Natural killer cell treated with Interleukin-12 subunit alpha and Interleukin-12 subunit beta and Interleukin-15 and Interleukin-18, amount 100 ng/mL, for 72 hours (primary cell): ENCODE measurements at regions not wholly inside any gene's neighbourhood (a gene's known extent, or its start where the extent isn't known, plus 50 kb on each side); places are given as distances from the start of the nearest gene placed in this dataset.
A peak's percentile ranks its signal among the peaks of the same experiment; 100 is the strongest.
"Not testable (repeated sequence)": the region's sequence is repeated elsewhere in the genome, so short reads cannot be mapped to it uniquely, and the experiment has no call there.

Experiments
- ATAC-seq, 2 donors: fragments of 150-1000 bp; cut with Tn5 transposase in 1 of 2; sonication (Bioruptor Pico), chemical (Tn5 transposase) in 1 of 2; 2 replicates each; pipeline ENCODE4 v1.10.0; 2021
- DNase-seq: peaks from one replicate; pipeline ENCODE4 v3.0.0; 2022; ENCODE audit warnings: low spot score
- H3K27ac Mint-ChIP-seq, 2 donors: 1 replicate in 1 of 2; 2 replicates in 1 of 2; pipeline ENCODE4 v1.8.0; 2022; ENCODE audit warnings: mixed read lengths in 2 of 2, mild to moderate bottlenecking in 1 of 2, moderate library complexity in 1 of 2
- H3K27me3 Mint-ChIP-seq, 2 donors: 1 replicate in 1 of 2; 2 replicates in 1 of 2; pipeline ENCODE4 v1.8.0; 2022; ENCODE audit warnings: mixed read lengths in 2 of 2
- H3K36me3 Mint-ChIP-seq: one replicate; pipeline ENCODE4 v1.8.0; 2022; ENCODE audit warnings: mixed read lengths
- H3K4me1 Mint-ChIP-seq, 2 donors: 1 replicate in 1 of 2; 2 replicates in 1 of 2; pipeline ENCODE4 v1.8.0; 2022; ENCODE audit warnings: low read depth in 2 of 2, mixed read lengths in 2 of 2, mild to moderate bottlenecking in 1 of 2
- H3K4me3 Mint-ChIP-seq: one replicate; pipeline ENCODE4 v1.8.0; 2022; ENCODE audit warnings: mixed read lengths
- H3K9me3 Mint-ChIP-seq: 2 replicates; pipeline ENCODE4 v1.8.0; 2022; ENCODE audit warnings: mixed read lengths

DNA sequence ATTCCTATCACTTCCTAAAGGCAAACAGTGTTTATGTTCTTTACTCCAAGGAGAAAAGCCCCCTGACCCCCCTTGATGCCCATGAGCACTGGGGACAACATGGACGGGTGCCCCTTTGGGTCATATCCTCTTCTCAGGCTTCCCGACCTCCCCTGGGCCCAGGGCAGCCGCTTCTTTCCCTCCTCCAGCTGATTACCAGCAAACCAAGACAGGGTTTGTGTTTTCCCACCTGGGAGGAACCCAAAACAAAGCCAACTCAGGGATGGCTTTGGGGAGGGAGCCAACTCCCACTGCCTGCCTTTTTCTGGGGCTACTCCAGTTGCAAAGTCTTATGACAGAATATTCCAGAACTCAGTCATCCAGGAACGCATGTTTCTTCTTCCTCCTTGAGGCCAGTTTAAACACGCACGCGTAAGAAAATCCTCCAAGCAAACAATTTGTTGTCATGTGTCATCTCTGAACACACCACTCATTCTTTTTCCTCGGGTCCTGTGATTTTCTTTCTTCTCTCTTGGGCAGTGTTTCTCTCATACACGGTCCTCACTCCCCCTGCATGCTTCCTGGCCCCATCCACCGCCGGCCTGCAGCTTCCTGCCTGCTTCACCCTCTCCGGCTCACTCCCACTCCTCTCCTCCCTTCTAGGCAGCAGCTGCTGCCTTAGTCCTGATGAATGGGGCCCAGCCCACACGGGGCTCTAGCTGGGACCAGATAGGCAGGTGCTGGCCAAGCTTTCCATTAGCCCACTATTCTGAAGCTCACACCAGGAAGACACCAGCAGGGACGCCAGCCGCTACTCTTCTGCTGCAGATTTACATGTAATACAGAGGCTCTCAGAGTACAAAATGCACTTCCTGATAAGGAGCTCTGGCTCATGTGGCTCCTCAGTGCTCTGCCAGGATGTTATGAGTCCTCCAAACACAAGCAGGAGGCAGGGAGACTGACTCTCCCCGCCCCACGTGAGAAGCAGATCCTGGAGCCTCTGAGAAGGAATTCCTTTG, 116.7 kb upstream of the VOPP1 start:
- not testable (repeated sequence) for H3K4me3 Mint-ChIP-seq, H3K4me1 Mint-ChIP-seq, H3K36me3 Mint-ChIP-seq, H3K27me3 Mint-ChIP-seq, H3K27ac Mint-ChIP-seq, DNase-seq, H3K9me3 Mint-ChIP-seq
- ATAC-seq = peak in 1 of 2 donors; percentile 41

GRCh38 chr7:55688261-55688660, 116.0 kb upstream of the VOPP1 start:
- H3K27ac Mint-ChIP-seq = not testable (repeated sequence)

GRCh38 chr7:55687252-55687651, 115.0 kb upstream of the VOPP1 start:
- H3K4me1 Mint-ChIP-seq, DNase-seq, H3K27ac Mint-ChIP-seq, H3K9me3 Mint-ChIP-seq, H3K4me3 Mint-ChIP-seq, H3K36me3 Mint-ChIP-seq, H3K27me3 Mint-ChIP-seq, ATAC-seq: not testable (repeated sequence)

More at GRCh38 chr7:55688261-55688660, 116.0 kb upstream of the VOPP1 start:
- not testable (repeated sequence) for DNase-seq, ATAC-seq, H3K9me3 Mint-ChIP-seq, H3K27me3 Mint-ChIP-seq, H3K4me3 Mint-ChIP-seq, H3K4me1 Mint-ChIP-seq, H3K36me3 Mint-ChIP-seq

GRCh38 chr7:55686771-55687170, 114.5 kb upstream of the VOPP1 start:
- ATAC-seq, H3K4me3 Mint-ChIP-seq, H3K27ac Mint-ChIP-seq, H3K9me3 Mint-ChIP-seq, H3K36me3 Mint-ChIP-seq, DNase-seq, H3K4me1 Mint-ChIP-seq, H3K27me3 Mint-ChIP-seq: not testable (repeated sequence)

DNA sequence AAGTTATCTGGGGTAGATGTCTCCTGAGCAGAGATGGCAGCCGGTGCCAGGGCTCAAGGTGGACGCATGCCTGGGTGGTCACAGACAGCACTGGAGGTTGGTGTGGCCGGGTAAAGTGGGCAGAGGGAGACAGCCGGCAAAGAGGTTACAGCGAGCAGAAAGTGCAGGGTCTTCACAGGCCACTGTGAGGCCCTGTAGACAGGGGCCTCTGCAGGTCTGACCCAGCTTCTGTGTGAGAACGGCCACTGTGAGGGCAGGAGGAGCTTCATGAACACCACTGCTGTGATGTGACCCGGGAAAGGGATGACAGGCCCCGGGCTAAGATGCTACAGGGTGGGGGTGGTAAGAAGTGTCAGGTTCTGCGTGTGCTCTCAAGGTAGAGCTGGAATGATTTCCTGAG, 111.2 kb upstream of the VOPP1 start:
- DNase-seq, H3K36me3 Mint-ChIP-seq, H3K4me1 Mint-ChIP-seq, ATAC-seq, H3K4me3 Mint-ChIP-seq, H3K9me3 Mint-ChIP-seq, H3K27me3 Mint-ChIP-seq: not testable (repeated sequence)
- H3K27ac Mint-ChIP-seq = peak overlapping the region in 1 of 2 donors; percentile 36

- H3K36me3 Mint-ChIP-seq, H3K9me3 Mint-ChIP-seq, H3K4me3 Mint-ChIP-seq, H3K4me1 Mint-ChIP-seq, DNase-seq, H3K27ac Mint-ChIP-seq, ATAC-seq: not testable (repeated sequence)
- H3K27me3 Mint-ChIP-seq = peaks cover 0 to 17% of the 10 kb centered on the region in 2 donors
These were observed 103.3 kb upstream of the VOPP1 start for GRCh38 chr7:55675589-55675988.

DNA sequence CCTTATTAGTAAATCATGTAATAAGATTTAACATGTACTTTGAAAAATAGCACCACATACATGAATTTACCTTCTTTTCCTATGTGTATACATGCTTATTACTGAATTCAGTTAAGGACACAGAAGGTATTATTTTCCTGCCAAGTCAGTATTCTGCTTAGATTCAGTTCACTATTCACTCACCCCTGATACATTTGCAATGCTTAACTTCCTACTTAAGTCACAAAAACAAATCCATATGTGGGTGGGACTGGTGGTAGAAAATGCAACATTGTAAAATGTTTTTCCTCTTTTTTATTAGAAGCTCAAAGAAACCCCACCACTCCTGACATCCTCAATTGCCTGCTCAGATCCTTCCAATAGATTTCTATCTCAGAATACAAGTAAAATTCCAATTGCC, 101.2 kb upstream of the VOPP1 start:
- not testable (repeated sequence) for H3K27ac Mint-ChIP-seq, DNase-seq, H3K4me3 Mint-ChIP-seq, H3K36me3 Mint-ChIP-seq, ATAC-seq, H3K4me1 Mint-ChIP-seq, H3K9me3 Mint-ChIP-seq
- H3K27me3 Mint-ChIP-seq = peaks cover 0 to 22% of the 10 kb centered on the region in 2 donors

GRCh38 chr7:55672084-55672483, 99.8 kb upstream of the VOPP1 start:
- H3K4me1 Mint-ChIP-seq, ATAC-seq, H3K36me3 Mint-ChIP-seq, H3K4me3 Mint-ChIP-seq, H3K9me3 Mint-ChIP-seq, DNase-seq, H3K27ac Mint-ChIP-seq: not testable (repeated sequence)
- H3K27me3 Mint-ChIP-seq = peaks cover 0 to 33% of the 10 kb centered on the region in 2 donors

- peaks cover 0 to 5% of the 10 kb centered on the region in 2 donors for H3K4me1 Mint-ChIP-seq
- no peak overlapping the region for H3K4me3 Mint-ChIP-seq
- ATAC-seq (no peak), DNase-seq (no peak)
- no peak overlapping the region for H3K27ac Mint-ChIP-seq
- H3K9me3 Mint-ChIP-seq = no peaks in the 10 kb centered on the region
- H3K27me3 Mint-ChIP-seq = peaks cover 5 to 9% of the 10 kb centered on the region in 2 donors
- no peaks in the 10 kb centered on the region for H3K36me3 Mint-ChIP-seq
These were observed 85.4 kb upstream of the VOPP1 start for GRCh38 chr7:55657654-55658053.

- H3K36me3 Mint-ChIP-seq = no peaks in the 10 kb centered on the region
- H3K4me3 Mint-ChIP-seq = no peak overlapping the region
- H3K9me3 Mint-ChIP-seq = no peaks in the 10 kb centered on the region
These were observed 78.8 kb upstream of the VOPP1 start for GRCh38 chr7:55651057-55651456.

GRCh38 chr7:55649238-55649637, 76.9 kb upstream of the VOPP1 start:
- Mint-ChIP-seq H3K4me1 (peaks cover 0 to 3% of the 10 kb centered on the region in 2 donors), H3K9me3 (no peaks in the 10 kb centered on the region), H3K4me3 (no peak overlapping the region), H3K36me3 (no peaks in the 10 kb centered on the region), H3K27ac (no peak overlapping the region), H3K27me3 (peaks cover 12 to 16% of the 10 kb centered on the region in 2 donors)
- no peak for DNase-seq
- no peak for ATAC-seq

More at GRCh38 chr7:55651057-55651456, 78.8 kb upstream of the VOPP1 start:
- ATAC-seq (no peak), DNase-seq (no peak)
- Mint-ChIP-seq H3K27me3 (peaks cover 15 to 18% of the 10 kb centered on the region in 2 donors), H3K27ac (no peak overlapping the region), H3K4me1 (peaks cover 0 to 3% of the 10 kb centered on the region in 2 donors)

DNA sequence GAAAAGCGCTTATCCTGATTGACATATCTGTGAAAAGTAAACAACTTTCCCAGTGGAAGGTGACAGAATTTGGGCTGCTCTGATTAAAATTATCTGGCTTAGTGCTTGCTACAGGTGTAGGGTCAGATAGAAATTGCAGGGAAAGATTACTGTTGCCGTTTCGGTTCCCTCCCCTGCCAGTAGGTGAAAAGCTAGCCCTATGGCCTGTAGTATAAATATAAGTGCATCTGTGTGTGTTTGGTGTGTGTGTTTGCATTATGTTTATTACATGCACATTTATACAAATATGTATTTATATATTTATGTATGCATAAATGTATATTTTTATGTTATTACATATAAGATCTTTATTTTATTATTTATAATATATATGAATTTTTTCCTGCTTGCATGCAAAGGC, 72.3 kb upstream of the VOPP1 start:
- no peak overlapping the region for H3K4me3 Mint-ChIP-seq
- ATAC-seq (no peak), DNase-seq (no peak)
- no peaks in the 10 kb centered on the region for H3K9me3 Mint-ChIP-seq
- no peak overlapping the region for H3K27ac Mint-ChIP-seq
- no peaks in the 10 kb centered on the region for H3K36me3 Mint-ChIP-seq
- H3K27me3 Mint-ChIP-seq = peaks cover 1 to 6% of the 10 kb centered on the region in 2 donors
- H3K4me1 Mint-ChIP-seq = peaks cover 7 to 12% of the 10 kb centered on the region in 2 donors

GRCh38 chr7:55642266-55642665, 70.0 kb upstream of the VOPP1 start:
- H3K4me3 Mint-ChIP-seq = no peak overlapping the region
- H3K36me3 Mint-ChIP-seq = no peaks in the 10 kb centered on the region
- peaks cover 7 to 12% of the 10 kb centered on the region in 2 donors for H3K4me1 Mint-ChIP-seq
- H3K27me3 Mint-ChIP-seq = peaks cover 9 to 10% of the 10 kb centered on the region in 2 donors
- no peak for ATAC-seq
- no peaks in the 10 kb centered on the region for H3K9me3 Mint-ChIP-seq
- peak overlapping the region in 1 of 2 donors; percentile 87 for H3K27ac Mint-ChIP-seq
- DNase-seq = no peak

GRCh38 chr7:55641811-55642210, 69.5 kb upstream of the VOPP1 start:
- Mint-ChIP-seq H3K4me3 (peak overlapping the region; percentile 84), H3K36me3 (no peaks in the 10 kb centered on the region), H3K27ac (peak overlapping the region; percentile 79 to 87), H3K4me1 (peaks cover 7 to 12% of the 10 kb centered on the region in 2 donors), H3K9me3 (no peaks in the 10 kb centered on the region), H3K27me3 (peaks cover 9 to 10% of the 10 kb centered on the region in 2 donors)
- DNase-seq = no peak
- peak; percentile 77 to 84 for ATAC-seq
